C4-2B (cell line): ENCODE measurements at regions not wholly inside any gene's neighbourhood (a gene's known extent, or its start where the extent isn't known, plus 50 kb on each side); places are given as distances from the start of the nearest gene placed in this dataset.

ENCODE experiments used
- CTCF ChIP-seq: fragments of 450-650 bp; conservative IDR thresholded peaks from 2 replicates; pipeline ENCODE4 v1.5.1; 2017; ENCODE audit warnings: mild to moderate bottlenecking
- ZFX ChIP-seq: fragments of 450-650 bp; IDR thresholded peaks from 2 replicates; pipeline ENCODE4 v1.6.1; 2017

GRCh38 chr6:91994787-91995186, 1407.9 kb upstream of the MAP3K7 start:
- TF ChIP-seq CTCF = no peak
- no peak for TF ChIP-seq ZFX
